ENCODE measurements at regions not wholly inside any gene's neighbourhood (a gene's known extent, or its start where the extent isn't known, plus 50 kb on each side); places are given as distances from the start of the nearest gene placed in this dataset.
A peak's percentile ranks its signal among the peaks of the same experiment; 100 is the strongest.

DNA sequence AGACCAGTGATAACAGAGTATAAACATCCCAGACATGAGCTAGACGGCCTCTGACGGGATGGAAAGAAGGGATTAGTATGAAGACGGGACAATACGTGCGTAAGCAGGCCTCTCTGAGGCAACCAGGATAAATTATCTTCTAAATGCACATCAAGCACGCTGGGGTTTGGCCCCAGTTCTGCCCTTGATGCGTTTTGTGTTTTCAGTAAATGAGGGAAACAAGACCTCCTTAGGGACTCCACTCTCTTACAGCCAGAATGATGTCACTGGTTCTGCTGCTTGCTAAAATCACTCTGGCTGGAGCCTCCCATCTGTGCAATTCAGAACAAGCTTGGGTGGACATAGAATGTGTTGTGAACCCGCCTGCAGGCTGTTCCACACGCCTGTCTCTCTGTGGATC lies 156.0 kb upstream of the MCTP2 start:
- no peak overlapping the region for H3K4me3 ChIP-seq
- H3K27me3 ChIP-seq = no peaks in the 10 kb centered on the region
- H3K4me1 ChIP-seq = no peaks in the 10 kb centered on the region
- H3K27ac ChIP-seq = no peak overlapping the region
- H3K9me3 ChIP-seq = no peaks in the 10 kb centered on the region
- DNase-seq = peak; percentile 29
- no peaks in the 10 kb centered on the region for H3K36me3 ChIP-seq
- intact Hi-C loops (cut with DNase I) = no loop called here
- TF ChIP-seq CTCF (IDR thresholded peaks at IDR 0.05) = no peak
- no peak overlapping the region for H3K9ac ChIP-seq (ENCODE audit: low read depth in 2 of 2, low read length in 2 of 2)

DNA sequence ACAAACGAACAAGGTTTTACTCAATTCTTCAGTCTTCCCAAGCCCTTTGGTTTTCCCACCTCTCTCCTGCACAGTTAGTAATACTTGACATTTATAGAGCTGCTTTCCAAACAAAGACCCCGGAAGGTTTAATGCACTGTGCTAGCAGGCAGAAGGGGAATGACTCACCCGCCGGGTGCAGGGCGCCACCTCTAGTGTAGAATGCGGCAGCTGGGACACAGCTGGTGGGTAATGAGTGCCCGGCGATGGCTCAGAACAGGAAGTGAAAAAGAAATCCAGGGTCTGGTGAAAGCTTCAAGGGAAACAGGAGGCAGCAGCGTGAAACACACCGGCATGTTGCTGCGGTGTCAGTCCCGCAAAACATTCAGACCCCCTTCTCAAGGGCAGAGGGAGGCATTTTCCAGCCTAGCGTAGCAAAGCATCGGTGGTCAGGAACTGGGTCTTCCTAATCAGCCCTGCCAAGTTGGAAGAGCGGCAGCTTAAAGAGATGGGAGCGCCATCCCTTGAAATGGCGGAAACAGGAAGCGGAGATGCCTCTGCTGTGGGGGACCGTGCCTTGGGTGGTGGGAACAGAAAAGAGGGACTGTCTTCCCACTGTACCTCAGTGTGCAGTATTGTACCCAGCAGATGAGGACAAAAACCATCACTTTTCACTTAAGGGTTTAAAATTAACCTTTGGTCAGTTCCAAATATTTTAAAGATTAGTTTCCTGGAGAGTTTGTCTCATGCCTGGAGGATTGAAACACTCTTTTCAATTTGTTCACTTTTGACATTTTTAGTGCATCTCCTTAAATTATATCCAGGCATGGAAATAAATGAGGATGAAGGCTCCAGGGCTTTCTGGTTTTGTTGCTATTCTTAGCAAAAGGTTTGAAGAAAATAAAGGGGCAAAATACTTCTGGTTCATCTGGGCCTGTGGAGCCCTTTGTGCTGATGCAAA lies 160.7 kb upstream of the MCTP2 start:
- peak; percentile 41 for DNase-seq
- Histone ChIP-seq H3K4me3 (no peak overlapping the region), H3K27ac (no peak overlapping the region)

DNA sequence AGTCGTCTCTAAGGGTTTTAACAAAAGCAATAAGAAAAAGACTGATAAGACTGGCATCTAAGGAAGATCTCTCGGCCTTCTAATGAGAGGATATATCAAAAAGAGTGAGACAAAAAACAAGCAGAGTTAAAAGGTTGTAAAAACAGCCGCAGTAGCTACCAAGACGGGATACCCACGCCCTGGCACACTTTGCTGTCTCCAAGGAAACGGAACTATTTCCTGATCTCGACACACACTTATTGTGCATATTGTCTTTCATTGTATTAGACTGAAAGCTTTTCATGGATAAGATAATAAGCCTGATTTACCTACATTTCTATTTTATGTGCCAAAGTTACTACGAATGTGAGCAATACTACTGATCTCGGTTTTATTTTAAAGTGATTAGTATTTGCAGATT lies 161.5 kb upstream of the MCTP2 start:
- H3K36me3 ChIP-seq = no peaks in the 10 kb centered on the region
- no peak overlapping the region for H3K9ac ChIP-seq (ENCODE audit: low read depth in 2 of 2, low read length in 2 of 2)
- H3K4me3 ChIP-seq = no peak overlapping the region
- no peak overlapping the region for H3K27ac ChIP-seq
- TF ChIP-seq CTCF (IDR thresholded peaks at IDR 0.05) = no peak
- no peaks in the 10 kb centered on the region for H3K4me1 ChIP-seq
- no peaks in the 10 kb centered on the region for H3K27me3 ChIP-seq
- no peak for DNase-seq
- intact Hi-C loops (cut with DNase I) = no loop called here
- H3K9me3 ChIP-seq = no peaks in the 10 kb centered on the region

More for the DNA sequence above, 160.7 kb upstream of the MCTP2 start:
- H3K27me3 ChIP-seq = no peaks in the 10 kb centered on the region
- no peaks in the 10 kb centered on the region for H3K36me3 ChIP-seq
- intact Hi-C loops (cut with DNase I) = no loop called here
- H3K9me3 ChIP-seq = no peaks in the 10 kb centered on the region
- TF ChIP-seq CTCF (IDR thresholded peaks at IDR 0.05) = no peak
- no peaks in the 10 kb centered on the region for H3K4me1 ChIP-seq
- H3K9ac ChIP-seq (ENCODE audit: low read depth in 2 of 2, low read length in 2 of 2) = no peak overlapping the region

DNA sequence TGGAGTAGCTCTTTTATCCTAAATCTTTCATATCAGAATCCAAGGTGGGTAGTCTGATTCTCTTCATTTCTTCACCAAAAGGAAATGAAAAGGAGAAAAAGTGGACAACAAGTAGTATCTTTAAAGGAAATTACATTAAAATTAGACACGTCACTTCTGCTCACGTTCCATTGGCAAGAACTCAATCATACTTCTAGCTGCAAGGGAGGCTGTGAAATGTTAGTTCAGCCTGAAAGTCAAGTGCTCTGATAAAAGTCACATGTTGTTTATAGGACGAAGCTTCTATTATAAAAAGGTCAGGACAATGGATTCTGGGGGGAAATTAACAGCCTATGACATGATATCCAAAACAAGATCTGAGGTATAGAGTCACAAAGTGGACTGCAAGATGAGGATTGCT lies 164.6 kb upstream of the MCTP2 start:
- Histone ChIP-seq H3K9me3 (no peaks in the 10 kb centered on the region), H3K27me3 (no peaks in the 10 kb centered on the region), H3K9ac (ENCODE audit: low read depth in 2 of 2, low read length in 2 of 2) (no peak overlapping the region), H3K4me3 (no peak overlapping the region), H3K4me1 (no peaks in the 10 kb centered on the region), H3K36me3 (no peaks in the 10 kb centered on the region), H3K27ac (no peak overlapping the region)
- no peak for DNase-seq
- intact Hi-C loops (cut with DNase I) = no loop called here
- TF ChIP-seq CTCF (IDR thresholded peaks at IDR 0.05) = no peak

GRCh38 chr15:94066046-94066445 lies 165.3 kb upstream of the MCTP2 start:
- DNase-seq = no peak
- intact Hi-C loops (cut with DNase I) = no loop called here
- H3K36me3 ChIP-seq = no peaks in the 10 kb centered on the region
- no peaks in the 10 kb centered on the region for H3K4me1 ChIP-seq
- no peak overlapping the region for H3K27ac ChIP-seq
- H3K4me3 ChIP-seq = no peak overlapping the region
- H3K9me3 ChIP-seq = no peaks in the 10 kb centered on the region
- no peak for TF ChIP-seq CTCF (IDR thresholded peaks at IDR 0.05)
- no peak overlapping the region for H3K9ac ChIP-seq (ENCODE audit: low read depth in 2 of 2, low read length in 2 of 2)
- H3K27me3 ChIP-seq = no peaks in the 10 kb centered on the region
